DMS53 (cell line): ENCODE measurements at regions not wholly inside any gene's neighbourhood (a gene's known extent, or its start where the extent isn't known, plus 50 kb on each side); places are given as distances from the start of the nearest gene placed in this dataset.

Experiments used
- DNase-seq: peaks from one replicate; lab custom pipeline; 2025; lab: John Stamatoyannopoulos, UW

GRCh38 chr22:34159491-34159890 is 239.2 kb upstream of the LARGE1 start:
- DNase-seq: no peak

GRCh38 chr22:34160141-34160783 is 240.0 kb upstream of the LARGE1 start:
- no peak for DNase-seq

- DNase-seq: no peak
These were observed 241.3 kb upstream of the LARGE1 start for GRCh38 chr22:34161431-34162123.

- no peak for DNase-seq
These were observed 278.7 kb upstream of the LARGE1 start for GRCh38 chr22:34198976-34199375.

GRCh38 chr22:34210301-34210700 is 290.0 kb upstream of the LARGE1 start:
- no peak for DNase-seq

- no peak for DNase-seq
These were observed 294.1 kb upstream of the LARGE1 start for GRCh38 chr22:34214372-34214771.

GRCh38 chr22:34225278-34225677 is 305.0 kb upstream of the LARGE1 start:
- DNase-seq: no peak

GRCh38 chr22:34236527-34236926 is 316.3 kb upstream of the LARGE1 start:
- no peak for DNase-seq

- no peak for DNase-seq
These were observed 319.1 kb upstream of the LARGE1 start for GRCh38 chr22:34239421-34239820.

- no peak for DNase-seq
These were observed 322.7 kb upstream of the LARGE1 start for GRCh38 chr22:34243023-34243422.

GRCh38 chr22:34255042-34255441 is 334.8 kb upstream of the LARGE1 start:
- DNase-seq: no peak

GRCh38 chr22:34278121-34278520 is 357.8 kb upstream of the LARGE1 start:
- DNase-seq: no peak

GRCh38 chr22:34281738-34282137 is 361.5 kb upstream of the LARGE1 start:
- DNase-seq: no peak

GRCh38 chr22:34283844-34284243 is 363.6 kb upstream of the LARGE1 start:
- DNase-seq: no peak

GRCh38 chr22:34293324-34293723 is 373.0 kb upstream of the LARGE1 start:
- no peak for DNase-seq

GRCh38 chr22:34294476-34294875 is 374.2 kb upstream of the LARGE1 start:
- DNase-seq: no peak

- no peak for DNase-seq
These were observed 374.7 kb upstream of the LARGE1 start for GRCh38 chr22:34294986-34295385.

GRCh38 chr22:34296461-34296860 is 376.2 kb upstream of the LARGE1 start:
- DNase-seq: no peak

GRCh38 chr22:34297536-34298120 is 377.4 kb upstream of the LARGE1 start:
- no peak for DNase-seq

GRCh38 chr22:34299496-34299895 is 379.2 kb upstream of the LARGE1 start:
- no peak for DNase-seq

- DNase-seq: no peak
These were observed 381.3 kb upstream of the LARGE1 start for GRCh38 chr22:34301569-34301968.

GRCh38 chr22:34303656-34304055 is 383.4 kb upstream of the LARGE1 start:
- DNase-seq: no peak

- no peak for DNase-seq
These were observed 386.1 kb upstream of the LARGE1 start for GRCh38 chr22:34306361-34306760.

- no peak for DNase-seq
These were observed 387.8 kb upstream of the LARGE1 start for GRCh38 chr22:34308101-34308500.
